ENCODE measurements at regions not wholly inside any gene's neighbourhood (a gene's known extent, or its start where the extent isn't known, plus 50 kb on each side); places are given as distances from the start of the nearest gene placed in this dataset.
A peak's percentile ranks its signal among the peaks of the same experiment; 100 is the strongest.

GRCh38 chr6:21666853-21667681 is 73.5 kb downstream of the SOX4 start:
- TF ChIP-seq CTCF (IDR thresholded peaks at IDR 0.05), result no peak
- DNase-seq (no peak), FAIRE-seq (no peak), ATAC-seq (no peak)
- 39 to 42% methylated on average over 27 of the region's 27 CpGs for WGBS, 2 donors
- Histone ChIP-seq H3K4me1 (peaks cover 0 to 7% (median 0%) of the 10 kb centered on the region in 3 donors), H3K36me3 (no peaks in the 10 kb centered on the region), H3K27ac (no peak overlapping the region), H3K4me3 (peak overlapping the region in 3 of 4 donors; percentile 19 to 48 (median 30)), H3K27me3 (no peaks in the 10 kb centered on the region), H3K9me3 (no peaks in the 10 kb centered on the region)
- intact Hi-C loops (cut with DNase I), result no loop called here

- no peak overlapping the region for H3K4me3 ChIP-seq
- DNase-seq, result no peak
- H3K9me3 ChIP-seq, result no peaks in the 10 kb centered on the region
- ATAC-seq, result no peak
- FAIRE-seq, result no peak
- H3K27ac ChIP-seq, result no peak overlapping the region
- no peaks in the 10 kb centered on the region for H3K36me3 ChIP-seq
- 58 to 62% methylated on average over 3 of the region's 3 CpGs for WGBS, 2 donors
- no peak for TF ChIP-seq CTCF (IDR thresholded peaks at IDR 0.05)
- peaks cover 0 to 7% (median 0%) of the 10 kb centered on the region in 3 donors for H3K4me1 ChIP-seq
- H3K27me3 ChIP-seq, result no peaks in the 10 kb centered on the region
- intact Hi-C loops (cut with DNase I), result no loop called here
These were observed 75.2 kb downstream of the SOX4 start for GRCh38 chr6:21668795-21669194.

- 35 to 64% methylated on average over 2 of the region's 2 CpGs for WGBS, 2 donors
- intact Hi-C loops (cut with DNase I), result no loop called here
- H3K4me3 ChIP-seq, result no peak overlapping the region
These were observed 83.2 kb downstream of the SOX4 start for GRCh38 chr6:21676769-21677168.

GRCh38 chr6:21678990-21679389 is 85.4 kb downstream of the SOX4 start:
- FAIRE-seq (no peak), ATAC-seq (no peak), DNase-seq (no peak)
- Histone ChIP-seq H3K4me3 (no peak overlapping the region), H3K27me3 (no peaks in the 10 kb centered on the region), H3K4me1 (no peaks in the 10 kb centered on the region), H3K27ac (peak overlapping the region in 2 of 4 donors; percentile 4 to 20), H3K36me3 (no peaks in the 10 kb centered on the region), H3K9me3 (no peaks in the 10 kb centered on the region)
- intact Hi-C loops (cut with DNase I), result no loop called here
- WGBS, 2 donors, result 72 to 78% methylated on average over 6 of the region's 6 CpGs
- TF ChIP-seq CTCF (IDR thresholded peaks at IDR 0.05), result no peak

More at GRCh38 chr6:21676769-21677168, 83.2 kb downstream of the SOX4 start:
- Histone ChIP-seq H3K9me3 (no peaks in the 10 kb centered on the region), H3K4me1 (no peaks in the 10 kb centered on the region), H3K27ac (no peak overlapping the region), H3K27me3 (no peaks in the 10 kb centered on the region), H3K36me3 (no peaks in the 10 kb centered on the region)
- no peak for TF ChIP-seq CTCF (IDR thresholded peaks at IDR 0.05)
- ATAC-seq (no peak), DNase-seq (no peak), FAIRE-seq (no peak)

GRCh38 chr6:21679761-21680265 is 86.3 kb downstream of the SOX4 start:
- intact Hi-C loops (cut with DNase I), result no loop called here
- Histone ChIP-seq H3K36me3 (no peaks in the 10 kb centered on the region), H3K9me3 (no peaks in the 10 kb centered on the region), H3K4me3 (no peak overlapping the region), H3K27ac (peak overlapping the region in 3 of 4 donors; percentile 4 to 26 (median 20)), H3K27me3 (no peaks in the 10 kb centered on the region), H3K4me1 (no peaks in the 10 kb centered on the region)
- no peak for TF ChIP-seq CTCF (IDR thresholded peaks at IDR 0.05)
- ATAC-seq (peak in 3 of 4 donors; percentile 37 to 71 (median 65)), FAIRE-seq (no peak), DNase-seq (no peak)
- WGBS, 2 donors, result 54 to 69% methylated on average over 2 of the region's 2 CpGs
